Ovary (tissue), 3 donors: ENCODE measurements at regions not wholly inside any gene's neighbourhood (a gene's known extent, or its start where the extent isn't known, plus 50 kb on each side); places are given as distances from the start of the nearest gene placed in this dataset.

Source experiments
- CTCF ChIP-seq, 3 donors: fragments of 450-650 bp in 2 of 3; fragments of 200-600 bp in 1 of 3; IDR thresholded peaks; one replicate each; pipeline versions ENCODE4 v1.5.1 to v1.8.0; 2016 to 2022; ENCODE audit warnings: antibody characterized with exemption in 3 of 3, mild to moderate bottlenecking in 1 of 3
- POLR2A ChIP-seq: fragments of 450-650 bp; IDR thresholded peaks from one replicate; pipeline ENCODE4 v1.6.1; 2017; ENCODE audit warnings: antibody characterized with exemption, mild to moderate bottlenecking, moderate library complexity
- donor health status: DM: no; HTN: no; CAD: no.

- no peak for TF ChIP-seq CTCF (IDR thresholded peaks at IDR 0.05)
- TF ChIP-seq POLR2A = no peak
These were observed 94.7 kb upstream of the PREP start for GRCh38 chr6:105497549-105497948.
